ENCODE measurements at regions not wholly inside any gene's neighbourhood (a gene's known extent, or its start where the extent isn't known, plus 50 kb on each side); places are given as distances from the start of the nearest gene placed in this dataset.

GRCh38 chr2:46239175-46239846 lies 57.9 kb upstream of the EPAS1 start:
- DNase-seq (ENCODE audit: low read depth) = peak; percentile 46

- no peak for DNase-seq (ENCODE audit: low read depth)
Observed at GRCh38 chr2:46239847-46240181, 57.4 kb upstream of the EPAS1 start.

- DNase-seq (ENCODE audit: low read depth) = peak; percentile 45
Observed at GRCh38 chr2:46241344-46241743, 55.9 kb upstream of the EPAS1 start.

- DNase-seq (ENCODE audit: low read depth) = no peak
Observed at GRCh38 chr2:46245869-46246268, 51.3 kb upstream of the EPAS1 start.

- DNase-seq (ENCODE audit: low read depth) = no peak
Observed at GRCh38 chr2:46246790-46247189, 50.4 kb upstream of the EPAS1 start.

Measured in M059J (cell line).